ENCODE measurements at regions not wholly inside any gene's neighbourhood (a gene's known extent, or its start where the extent isn't known, plus 50 kb on each side); places are given as distances from the start of the nearest gene placed in this dataset.

- TF ChIP-seq CTCF (IDR thresholded peaks at IDR 0.05; ENCODE audit: poor library complexity) (no peak), EZH2 (IDR thresholded peaks at IDR 0.05; ENCODE audit: borderline replicate concordance) (no peak)
Measured at GRCh38 chr2:129466389-129466788, 513.1 kb upstream of the RAB6C start.
